Right ventricle myocardium superior (tissue), 1 donor: ENCODE measurements at regions not wholly inside any gene's neighbourhood (a gene's known extent, or its start where the extent isn't known, plus 50 kb on each side); places are given as distances from the start of the nearest gene placed in this dataset.
"Not testable (repeated sequence)": the region's sequence is repeated elsewhere in the genome, so short reads cannot be mapped to it uniquely, and the experiment has no call there.

Experiments
- ATAC-seq: fragments of 200-7000 bp; cut with Tn5 transposase; one replicate; pipeline ENCODE4 v1.9.1; 2020; ENCODE audit warnings: mild to moderate bottlenecking; ENCODE audit not compliant: poor library complexity
- DNase-seq: peaks from one replicate; pipeline ENCODE4 v3.0.0-alpha.2; 2020
- intact Hi-C: fragments of 100-400 bp; cut with DNase I; formaldehyde crosslinking; loops from one replicate; pipeline ENCODE4 v1.11.2; 2022
- donor health status: DM: no; HTN: yes; CAD: no; lungs with severe emphysema.

DNA sequence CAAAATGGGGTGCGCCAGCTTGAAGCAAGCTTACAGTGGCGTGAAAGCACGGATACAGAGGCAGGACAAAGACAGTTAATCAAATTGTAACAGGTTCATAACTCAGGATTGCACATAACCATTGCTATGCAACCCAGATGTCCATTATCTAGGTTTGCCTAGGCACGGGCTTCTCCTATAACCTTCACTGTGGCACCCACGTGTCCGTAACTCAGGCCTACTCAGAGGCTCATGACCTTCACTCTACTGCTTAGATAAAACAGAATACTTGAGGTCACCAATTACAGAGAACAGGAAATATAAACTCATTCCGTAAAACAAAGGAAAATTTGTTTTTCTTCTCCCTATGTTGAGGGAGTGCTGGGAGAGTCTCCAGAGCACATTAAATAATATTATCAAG, 1585.9 kb upstream of the PRMT6 start:
- DNase-seq, intact Hi-C loops, ATAC-seq: not testable (repeated sequence)

DNA sequence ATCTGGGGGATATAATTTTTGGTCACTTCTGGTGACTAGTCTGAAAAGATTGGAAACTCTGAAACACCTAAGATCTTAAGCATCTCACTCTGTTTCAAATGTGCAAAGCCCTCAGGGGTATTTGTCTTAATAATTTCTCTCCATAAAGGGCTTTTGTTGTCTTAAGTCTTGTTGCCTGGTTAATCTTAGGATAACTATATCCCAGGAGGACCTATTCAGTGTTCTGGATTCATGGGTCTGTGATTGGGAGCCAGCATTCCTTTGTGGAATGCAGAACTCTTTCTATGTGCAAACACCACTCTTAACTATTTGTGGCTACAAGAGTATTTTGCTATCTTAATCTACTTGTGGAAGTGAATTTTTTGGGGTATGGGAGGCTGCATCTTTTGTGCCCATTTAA, 1573.0 kb upstream of the PRMT6 start:
- intact Hi-C loops: no loop called here
- no peak for ATAC-seq
- DNase-seq: no peak

GRCh38 chr1:105485207-105485606, 1571.3 kb upstream of the PRMT6 start:
- intact Hi-C loops: no loop called here
- DNase-seq (no peak), ATAC-seq (no peak)

GRCh38 chr1:105492921-105493320, 1563.6 kb upstream of the PRMT6 start:
- DNase-seq (no peak), ATAC-seq (no peak)
- intact Hi-C loops: no loop called here

DNA sequence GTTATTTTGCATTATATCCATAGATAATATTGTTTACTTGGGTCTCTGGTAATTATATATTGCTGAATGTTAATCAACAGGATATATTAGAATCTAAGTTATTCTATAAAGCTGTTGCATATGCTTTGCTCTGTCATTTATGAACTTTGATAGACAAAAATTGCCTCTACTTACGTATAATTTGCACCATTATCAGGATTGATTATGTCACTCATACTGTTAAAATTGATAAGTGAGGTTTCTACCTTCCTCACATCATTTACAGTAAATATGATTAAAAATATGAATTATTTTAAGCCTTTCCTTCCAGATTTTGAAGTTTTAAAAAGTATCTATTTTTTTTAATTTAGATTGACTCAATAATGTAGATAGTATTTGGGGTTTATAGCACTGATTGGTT, 1540.4 kb upstream of the PRMT6 start:
- intact Hi-C loops: no loop called here

GRCh38 chr1:105533996-105534395, 1522.5 kb upstream of the PRMT6 start:
- DNase-seq (no peak), ATAC-seq (no peak)
- intact Hi-C loops: no loop called here

More for the DNA sequence above, 1540.4 kb upstream of the PRMT6 start:
- no peak for DNase-seq
- no peak for ATAC-seq

DNA sequence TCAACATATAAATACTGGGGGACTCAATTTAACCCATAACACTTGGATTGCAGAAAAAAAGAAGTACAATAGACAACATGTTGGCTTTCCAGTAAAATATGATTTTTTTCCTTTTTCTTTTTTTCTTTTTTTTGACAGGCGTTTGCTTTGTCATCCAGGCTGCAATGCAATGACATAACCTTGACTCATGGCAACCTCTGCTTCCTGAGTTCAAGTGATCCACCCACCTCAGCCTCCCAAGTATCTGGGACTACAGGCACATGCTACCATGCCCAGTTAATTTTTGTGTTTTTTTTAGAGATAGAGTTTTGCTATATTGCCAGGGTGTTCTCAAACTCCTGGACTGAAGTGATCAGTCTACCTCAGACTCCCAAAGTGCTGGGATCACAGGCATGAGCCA, 1512.0 kb upstream of the PRMT6 start:
- intact Hi-C loops: no loop called here
- no peak for ATAC-seq
- no peak for DNase-seq

DNA sequence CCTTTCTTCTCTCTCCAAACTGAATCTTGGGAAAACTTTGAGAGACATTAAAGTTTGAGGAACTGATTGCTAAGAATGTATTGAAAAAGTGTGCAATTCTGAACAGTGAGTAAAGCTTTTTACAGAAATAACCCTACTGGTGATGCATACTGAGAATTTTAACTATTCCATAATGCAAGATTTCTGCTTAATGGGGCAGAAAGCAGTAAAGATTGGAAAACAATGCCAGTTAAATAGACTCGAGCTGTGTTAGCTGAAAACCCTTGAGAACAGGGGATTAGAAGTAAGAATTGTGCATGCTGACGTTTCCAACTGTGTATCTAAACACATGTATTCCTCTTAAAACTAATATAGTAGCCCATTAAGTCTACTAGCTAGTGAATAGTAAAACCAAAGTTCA, 1500.2 kb upstream of the PRMT6 start:
- DNase-seq: no peak
- ATAC-seq: no peak
- intact Hi-C loops: no loop called here

- ATAC-seq (no peak), DNase-seq (no peak)
- intact Hi-C loops: no loop called here
Observed at GRCh38 chr1:105558023-105558422, 1498.5 kb upstream of the PRMT6 start.

DNA sequence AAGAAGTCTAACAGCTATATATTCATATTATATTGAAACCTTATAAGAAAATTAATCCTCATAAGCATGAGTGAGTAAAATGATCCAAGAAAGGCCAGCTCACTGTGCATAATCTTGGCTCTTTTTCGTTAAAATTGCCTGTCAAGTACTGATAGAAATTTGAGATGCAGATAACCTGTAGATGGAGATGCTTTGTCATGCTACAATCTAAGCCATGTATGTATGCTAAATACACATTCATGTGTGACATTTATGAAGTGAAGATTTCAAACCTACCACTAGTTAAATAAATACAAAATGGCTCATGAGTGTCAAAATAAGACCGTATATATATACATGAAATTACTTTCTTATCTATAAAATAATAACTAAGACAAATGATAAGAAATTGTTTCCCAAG, 1491.5 kb upstream of the PRMT6 start:
- DNase-seq (no peak), ATAC-seq (no peak)
- intact Hi-C loops: no loop called here

DNA sequence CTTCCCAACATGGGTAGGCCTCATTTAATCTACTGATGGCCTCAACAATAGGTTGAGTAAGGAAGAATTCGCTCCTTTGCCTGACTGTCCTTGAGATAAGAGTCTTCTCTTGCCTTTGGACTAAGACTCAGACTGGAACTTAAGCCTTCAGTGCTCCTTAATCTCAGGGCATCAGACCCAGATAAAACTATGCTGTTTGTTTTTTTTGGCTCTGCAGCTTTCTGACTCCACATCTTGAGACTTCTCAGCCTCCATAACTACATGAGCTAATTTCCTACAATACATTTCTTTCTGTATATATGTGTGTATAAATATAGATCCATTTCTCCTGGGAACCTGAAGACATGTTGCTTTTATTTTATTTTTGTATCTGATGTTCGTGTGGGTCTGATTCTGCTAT, 1470.7 kb upstream of the PRMT6 start:
- ATAC-seq (no peak), DNase-seq (no peak)
- intact Hi-C loops: no loop called here

DNA sequence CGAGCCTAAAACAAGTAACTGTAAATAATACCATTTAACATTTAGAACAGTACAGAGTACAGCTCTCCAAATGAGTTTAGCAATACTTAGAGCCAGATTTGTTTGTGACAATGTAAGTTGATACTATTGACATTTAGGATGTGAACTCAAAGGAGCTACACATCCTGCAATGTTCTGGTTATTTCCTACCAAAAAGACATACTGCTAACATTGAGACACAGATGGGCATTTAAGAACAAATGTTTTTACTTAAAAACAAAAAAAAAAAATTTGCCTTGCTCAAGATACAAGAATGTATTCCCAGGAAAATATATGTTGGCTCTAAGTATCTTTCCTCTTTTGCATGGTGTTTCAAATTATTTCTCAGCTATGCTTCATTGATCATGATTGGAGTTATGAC, 1464.8 kb upstream of the PRMT6 start:
- ATAC-seq: no peak
- intact Hi-C loops: no loop called here

DNA sequence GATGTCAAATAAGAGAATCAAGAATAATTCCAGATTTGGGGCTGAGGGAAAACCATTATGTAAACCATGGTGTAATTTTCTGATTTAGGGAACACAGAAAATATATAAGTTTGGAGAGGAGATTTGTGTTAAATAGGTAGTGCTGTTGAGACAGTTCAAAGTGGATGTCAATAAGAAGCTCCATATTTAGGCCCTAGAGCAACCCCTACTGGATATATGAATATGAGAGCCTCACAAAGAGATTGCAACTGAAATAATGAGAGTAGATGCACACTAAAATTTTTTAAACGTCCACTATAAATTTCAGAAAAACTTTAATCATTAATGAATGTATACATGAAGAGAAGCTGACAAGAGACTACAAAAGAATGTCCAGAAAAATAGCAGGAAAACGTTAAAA, 1447.8 kb upstream of the PRMT6 start:
- ATAC-seq: no peak
- no peak for DNase-seq
- intact Hi-C loops: no loop called here

More for the DNA sequence above, 1464.8 kb upstream of the PRMT6 start:
- no peak for DNase-seq

GRCh38 chr1:105626276-105626987, 1430.0 kb upstream of the PRMT6 start:
- intact Hi-C loops: no loop called here
- no peak for DNase-seq
- ATAC-seq: no peak

GRCh38 chr1:105631153-105631744, 1425.2 kb upstream of the PRMT6 start:
- DNase-seq, intact Hi-C loops, ATAC-seq: not testable (repeated sequence)

GRCh38 chr1:105632342-105633196, 1423.9 kb upstream of the PRMT6 start:
- intact Hi-C loops: no loop called here

GRCh38 chr1:105636052-105636451, 1420.4 kb upstream of the PRMT6 start:
- DNase-seq (no peak), ATAC-seq (no peak)
- intact Hi-C loops: no loop called here

More at GRCh38 chr1:105632342-105633196, 1423.9 kb upstream of the PRMT6 start:
- DNase-seq (no peak), ATAC-seq (no peak)

DNA sequence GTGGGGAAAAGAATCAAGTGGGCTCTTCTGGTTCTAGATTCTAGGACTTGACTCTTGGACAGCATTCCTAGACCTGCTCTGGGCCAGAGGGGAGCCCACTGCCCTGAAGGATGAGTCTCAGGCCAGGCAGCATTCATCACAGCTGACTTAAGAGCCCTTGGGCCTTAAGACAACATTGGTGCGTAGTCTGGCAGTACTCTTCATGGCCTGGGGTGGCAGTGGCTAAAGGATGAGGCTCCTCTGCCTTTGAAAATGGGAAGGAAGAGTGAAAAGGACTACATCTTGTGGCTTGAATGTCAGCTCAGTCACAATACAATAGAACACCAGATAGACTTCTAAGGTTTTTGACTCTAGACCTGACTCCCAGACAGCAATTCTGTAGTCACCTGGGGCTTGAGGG, 1415.1 kb upstream of the PRMT6 start:
- intact Hi-C loops: no loop called here
- DNase-seq (no peak), ATAC-seq (no peak)

DNA sequence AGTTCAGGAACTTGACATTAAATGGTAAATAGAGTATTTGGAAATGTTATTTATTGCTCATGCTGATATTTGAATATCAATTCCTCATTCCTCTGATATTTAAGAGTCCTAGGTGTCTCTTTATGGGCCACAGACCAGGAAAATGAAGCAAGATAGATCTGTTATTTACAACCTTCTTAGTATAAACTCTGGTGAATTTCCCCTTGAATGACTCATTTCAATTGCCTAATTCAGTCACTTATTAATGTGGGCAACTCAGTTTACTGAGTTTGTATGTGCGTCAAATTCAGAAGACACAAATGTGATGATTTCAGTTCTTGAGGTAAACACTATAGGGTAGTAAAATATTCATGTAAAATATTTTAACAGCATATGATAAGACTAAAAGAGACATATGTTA, 1404.4 kb upstream of the PRMT6 start:
- no peak for ATAC-seq
- no peak for DNase-seq

DNA sequence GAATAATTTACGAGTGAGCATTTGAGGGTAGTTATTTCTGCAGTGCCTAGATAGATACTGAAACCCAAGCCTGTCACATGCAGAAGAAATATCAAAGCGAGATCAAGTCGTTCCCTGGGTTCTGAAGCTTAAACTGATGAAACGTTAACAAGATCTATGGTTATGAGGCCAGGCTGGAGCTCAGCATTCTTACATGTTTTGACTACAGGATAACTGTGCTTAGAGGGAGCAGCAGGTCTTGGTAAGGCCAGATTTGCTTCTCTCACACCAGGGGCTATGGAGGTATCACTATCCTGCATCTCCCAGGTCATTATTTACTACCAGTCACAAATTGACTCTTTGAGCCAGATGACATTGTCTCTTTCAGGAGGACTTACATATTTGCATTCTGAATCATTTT, 1401.4 kb upstream of the PRMT6 start:
- DNase-seq (no peak), ATAC-seq (no peak)
- intact Hi-C loops: no loop called here

More for the DNA sequence above, 1404.4 kb upstream of the PRMT6 start:
- intact Hi-C loops: no loop called here
